Heart left ventricle (tissue), 13 donors: ENCODE measurements at regions not wholly inside any gene's neighbourhood (a gene's known extent, or its start where the extent isn't known, plus 50 kb on each side); places are given as distances from the start of the nearest gene placed in this dataset.

Source experiments
- POLR2A ChIP-seq, 2 donors: fragments of 450-650 bp; IDR thresholded peaks; one replicate each; pipeline ENCODE4 v1.6.1; 2017; ENCODE audit warnings: antibody characterized with exemption in 2 of 2, mild to moderate bottlenecking in 2 of 2, moderate library complexity in 2 of 2
- TF ChIP-seq, protein P1 (sequence below), 12 donors: fragments of 200-600 bp; sonication (generic) in 4 of 12; IDR thresholded peaks; one replicate each; pipeline versions ENCODE4 v1.5.0 to v1.8.0; 2018 to 2022; ENCODE audit warnings: antibody characterized with exemption in 12 of 12, mild to moderate bottlenecking in 5 of 12
- donor health status: ischemic (EF 13 %, LVEDD 7.1; RV severe dilation, severe dysfunction).
- donor health status: DM: no; HTN: yes; CAD: no.
- donor health status: DM: no; HTN: no; CAD: no.
- donor health status: ischemic (EF 25% LVEDD 6.9; RV normal size, moderate dysfunction).
- donor health status: ischemic (EF 25% LVEDD 5.7; RV mildly dilated, moderate dysfunction).
- donor health status: ischemic (EF 35%, LVEDD 5.7; RV mildly dilated, moderate dysfunction).
- donor health status: nonischemic (EF 11% LVEDD 7.7; RV severe dilation, severe dysfunction).
- donor health status: DM: yes; HTN: yes; CAD: no.
- donor health status: PGD.
- donor health status: ischemic (EF 29% LVEDD 5.4; RV normal size, mild dysfunction).
- donor health status: nonischemic (EF 23%, LVEDD 6.1; RV moderate dilation, normal function).

DNA sequence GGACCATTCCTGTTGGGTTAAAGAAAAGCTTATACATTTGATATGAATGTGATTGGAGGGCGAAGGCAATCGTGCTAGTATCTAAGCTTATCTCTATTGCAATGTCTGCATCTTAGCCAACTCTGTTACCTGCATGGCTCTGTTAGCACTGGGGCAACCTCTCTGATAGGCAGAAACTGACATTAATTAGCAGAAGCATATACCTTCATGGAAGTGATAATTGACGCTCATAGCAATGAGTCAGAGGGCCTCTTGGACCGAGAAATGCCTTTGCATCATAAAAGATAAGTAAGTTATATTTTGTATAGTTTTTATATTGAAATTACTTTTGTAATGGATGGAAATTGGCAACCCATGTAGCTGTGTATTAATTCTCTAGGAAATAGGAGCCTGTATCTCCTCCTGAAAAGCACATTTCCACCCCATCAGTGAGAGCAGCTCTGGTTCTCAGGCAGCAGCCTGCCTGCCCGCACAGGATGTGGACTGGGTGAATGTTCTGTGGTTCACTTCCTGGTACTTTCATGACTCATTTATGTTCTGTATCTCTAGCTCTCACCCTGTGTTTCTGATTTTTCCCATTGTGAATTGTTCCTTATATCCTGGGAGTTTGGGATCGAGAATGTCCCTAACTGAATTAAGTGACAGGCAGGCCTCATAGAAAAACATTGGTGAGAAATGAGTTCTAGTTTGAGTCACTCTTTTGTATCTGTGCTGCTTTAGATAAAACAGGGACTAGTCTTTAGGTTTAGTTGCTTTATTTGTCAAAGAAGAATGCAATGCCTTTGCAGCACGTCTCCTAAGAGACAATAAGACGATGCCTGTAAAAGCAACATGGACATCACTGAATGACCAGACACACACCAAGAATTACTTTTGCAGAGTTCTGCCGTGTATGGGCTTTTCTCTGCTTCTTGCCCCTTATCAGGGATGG is 344.9 kb downstream of the DCDC2C start:
- no peak for TF ChIP-seq POLR2A (IDR thresholded peaks at IDR 0.05)
- TF ChIP-seq, protein P1, sequence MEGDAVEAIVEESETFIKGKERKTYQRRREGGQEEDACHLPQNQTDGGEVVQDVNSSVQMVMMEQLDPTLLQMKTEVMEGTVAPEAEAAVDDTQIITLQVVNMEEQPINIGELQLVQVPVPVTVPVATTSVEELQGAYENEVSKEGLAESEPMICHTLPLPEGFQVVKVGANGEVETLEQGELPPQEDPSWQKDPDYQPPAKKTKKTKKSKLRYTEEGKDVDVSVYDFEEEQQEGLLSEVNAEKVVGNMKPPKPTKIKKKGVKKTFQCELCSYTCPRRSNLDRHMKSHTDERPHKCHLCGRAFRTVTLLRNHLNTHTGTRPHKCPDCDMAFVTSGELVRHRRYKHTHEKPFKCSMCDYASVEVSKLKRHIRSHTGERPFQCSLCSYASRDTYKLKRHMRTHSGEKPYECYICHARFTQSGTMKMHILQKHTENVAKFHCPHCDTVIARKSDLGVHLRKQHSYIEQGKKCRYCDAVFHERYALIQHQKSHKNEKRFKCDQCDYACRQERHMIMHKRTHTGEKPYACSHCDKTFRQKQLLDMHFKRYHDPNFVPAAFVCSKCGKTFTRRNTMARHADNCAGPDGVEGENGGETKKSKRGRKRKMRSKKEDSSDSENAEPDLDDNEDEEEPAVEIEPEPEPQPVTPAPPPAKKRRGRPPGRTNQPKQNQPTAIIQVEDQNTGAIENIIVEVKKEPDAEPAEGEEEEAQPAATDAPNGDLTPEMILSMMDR (IDR thresholded peaks at IDR 0.05): no peak
